GM19468 (cell line): ENCODE measurements at regions not wholly inside any gene's neighbourhood (a gene's known extent, or its start where the extent isn't known, plus 50 kb on each side); places are given as distances from the start of the nearest gene placed in this dataset.

Experiments used
- ATAC-seq: cut with Tn5 transposase; IDR thresholded peaks from one replicate; pipeline ENCODE4 v1.9.1; 2021; ENCODE audit warnings: mild to moderate bottlenecking, moderate library complexity, moderate number of reproducible peaks; ENCODE audit not compliant: unreplicated experiment; ENCODE audit errors: extremely low read depth

DNA sequence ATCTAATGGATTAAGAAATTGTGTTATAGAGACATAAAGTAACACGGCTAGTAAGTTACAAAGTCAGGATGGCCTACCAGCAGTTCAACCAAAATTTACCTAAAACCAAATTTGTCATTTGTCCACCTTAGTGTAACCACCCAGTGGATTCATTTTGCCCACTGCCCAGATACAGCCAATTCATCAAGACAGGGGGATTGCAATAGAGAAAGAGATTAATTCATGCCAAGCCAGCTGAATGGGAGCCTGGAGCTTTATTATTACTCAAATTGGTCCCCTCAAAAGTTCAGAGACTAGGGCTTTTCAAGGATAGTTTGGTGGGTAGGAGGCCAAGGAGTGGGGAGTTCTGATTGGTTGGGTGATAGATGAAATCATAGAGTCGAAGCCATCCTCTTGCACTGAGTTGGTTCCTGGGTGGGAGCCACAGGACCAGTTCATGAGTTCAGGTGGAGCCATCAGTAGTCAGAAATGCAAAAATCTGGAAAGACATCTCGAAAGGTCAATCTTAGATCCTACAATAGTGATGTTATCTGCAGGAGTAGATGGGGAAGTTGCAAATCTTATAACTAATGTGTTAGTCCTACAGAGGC, 304.2 kb upstream of the CADM1 start:
- ATAC-seq: no peak

DNA sequence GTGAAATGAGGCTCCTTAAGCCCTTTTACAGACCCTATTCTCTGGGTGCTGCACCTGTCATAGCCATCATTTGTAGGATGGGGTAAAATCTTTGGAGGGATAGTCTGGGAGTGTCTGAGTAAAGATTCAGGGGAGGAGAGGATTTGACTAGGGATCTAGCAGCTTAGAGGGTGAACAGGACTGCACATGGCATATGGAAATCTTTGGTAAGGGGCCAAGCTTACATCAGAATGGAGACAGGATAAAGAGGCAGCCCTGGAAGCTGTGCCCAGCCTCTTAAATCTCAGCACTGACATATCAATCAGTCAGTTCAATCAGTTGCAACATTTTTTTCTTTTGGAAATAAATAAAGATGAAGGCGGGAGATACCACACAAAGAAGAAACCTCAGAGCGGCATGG, 301.8 kb upstream of the CADM1 start:
- no peak for ATAC-seq

- no peak for ATAC-seq
These were observed 299.0 kb upstream of the CADM1 start for GRCh38 chr11:115803073-115803740.

DNA sequence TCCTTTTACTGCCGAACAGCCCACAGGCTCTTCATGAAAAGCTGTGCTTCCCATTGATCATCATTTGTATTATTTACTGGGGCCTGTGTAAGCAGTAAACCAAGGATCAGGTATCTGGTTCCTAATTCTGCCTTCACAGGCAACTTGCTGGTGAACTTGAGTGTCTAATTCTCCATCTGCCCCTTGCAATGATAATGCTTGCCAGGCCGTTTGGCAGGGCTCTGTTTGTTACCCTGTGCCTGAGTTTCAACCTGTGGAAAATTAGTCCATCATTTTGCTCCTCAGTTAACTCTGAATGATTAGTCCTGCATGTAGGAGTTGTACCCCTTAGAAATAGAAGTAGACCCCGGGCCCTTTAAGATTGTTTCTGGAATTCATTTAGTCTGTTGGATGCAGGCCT, 298.4 kb upstream of the CADM1 start:
- ATAC-seq: no peak

GRCh38 chr11:115792903-115793302, 288.7 kb upstream of the CADM1 start:
- ATAC-seq: no peak

GRCh38 chr11:115787302-115787701, 283.1 kb upstream of the CADM1 start:
- ATAC-seq: no peak

DNA sequence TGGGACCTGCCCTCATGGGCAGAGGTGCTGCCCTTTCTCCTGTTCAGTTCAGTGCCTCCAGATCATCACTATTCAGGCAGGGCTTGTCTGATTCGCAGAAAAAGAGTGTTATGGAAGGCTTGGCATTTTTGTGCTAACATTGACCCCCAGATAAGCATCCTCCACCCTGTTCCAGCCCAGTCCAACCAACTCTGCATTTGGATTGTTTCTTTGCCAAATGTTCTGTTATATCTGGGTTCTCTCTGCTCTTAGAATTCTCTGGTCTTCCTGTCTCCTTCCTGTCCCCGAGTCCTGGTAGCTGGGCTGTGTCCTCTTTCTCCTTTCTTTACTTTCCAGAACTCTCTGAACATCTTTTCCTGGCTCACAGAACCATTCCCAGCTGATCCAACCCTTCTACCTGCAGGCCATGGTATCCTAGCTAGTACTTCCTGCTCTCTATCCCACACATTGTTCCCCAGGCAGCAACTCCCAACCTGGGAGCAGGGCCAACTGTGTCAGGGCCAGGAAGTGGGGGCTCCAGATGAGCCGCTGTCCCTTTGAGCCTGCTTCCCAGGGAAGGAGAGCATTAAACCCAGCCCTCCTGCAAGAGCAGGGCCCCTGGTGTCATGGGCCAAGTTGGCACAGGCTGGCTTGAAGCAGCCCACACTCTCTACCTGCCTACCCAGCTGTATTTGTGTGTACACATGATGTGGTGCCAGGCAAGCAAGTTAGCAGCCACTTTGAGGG, 280.7 kb upstream of the CADM1 start:
- ATAC-seq: no peak

DNA sequence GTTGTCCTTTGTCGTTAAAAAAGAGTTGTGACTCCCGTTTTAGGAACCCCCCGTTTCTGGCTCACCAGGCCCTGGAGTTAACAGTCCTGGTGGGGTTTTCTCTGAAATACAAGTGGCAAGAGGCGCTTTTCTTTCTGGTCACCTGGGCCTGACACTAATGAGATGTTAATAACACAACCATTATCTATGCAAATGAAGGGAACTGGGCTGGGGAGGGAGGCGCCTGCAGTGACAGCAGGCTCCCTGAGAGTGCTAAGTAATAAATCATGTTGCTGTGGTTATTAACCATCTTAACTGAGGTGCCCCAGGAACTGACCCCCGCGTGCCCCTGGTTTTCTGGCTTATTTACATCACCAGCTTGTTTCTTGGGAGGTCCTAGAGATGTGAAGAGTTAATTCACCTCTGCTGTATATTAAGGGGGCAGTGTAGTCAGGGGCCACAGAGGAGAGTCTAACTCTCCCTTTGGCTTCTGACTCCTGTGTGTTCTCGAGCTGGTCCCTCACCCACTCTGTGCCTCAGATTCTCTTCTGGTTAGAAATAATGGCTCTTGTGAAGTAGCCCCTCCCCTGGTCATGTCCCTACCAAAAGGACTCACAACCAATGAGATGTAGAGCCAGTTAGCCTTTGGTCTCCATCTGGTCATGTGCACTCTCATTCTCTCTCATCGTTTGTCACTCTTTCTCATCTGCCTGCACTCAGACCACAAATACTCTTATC, 276.6 kb upstream of the CADM1 start:
- no peak for ATAC-seq

DNA sequence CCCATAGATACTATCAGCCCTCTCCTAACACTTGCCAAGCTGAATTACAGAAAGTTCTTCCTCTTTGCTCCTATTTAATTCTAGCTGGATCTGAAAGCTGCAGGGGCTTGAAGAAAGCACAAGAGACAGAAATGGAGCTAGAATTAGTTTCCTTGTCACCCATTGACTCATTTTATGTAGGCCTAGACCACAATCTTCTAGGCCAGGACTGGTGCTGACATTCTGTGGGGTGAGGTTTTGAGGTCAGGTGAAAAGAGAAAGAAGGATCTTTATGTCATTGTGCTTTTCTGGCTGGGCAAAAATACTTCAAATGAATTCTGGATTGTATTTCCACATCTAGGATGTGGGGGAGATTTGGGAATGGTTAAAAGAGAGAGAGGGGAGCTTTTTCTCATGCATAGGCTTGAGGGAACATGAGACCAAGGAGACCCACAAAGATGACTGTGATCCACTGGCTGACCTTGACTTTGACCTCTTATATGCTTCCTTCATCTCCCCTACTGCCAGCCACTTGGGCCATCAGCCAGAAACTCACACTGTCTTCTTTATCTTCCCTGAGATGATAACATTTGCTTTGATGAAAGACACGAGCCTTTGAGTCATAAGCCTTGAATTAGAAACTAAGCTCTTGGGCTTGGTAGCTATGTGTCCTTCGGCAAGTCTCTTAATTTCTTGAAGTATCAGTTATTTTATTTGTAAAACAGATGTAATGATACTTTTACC, 274.9 kb upstream of the CADM1 start:
- no peak for ATAC-seq

DNA sequence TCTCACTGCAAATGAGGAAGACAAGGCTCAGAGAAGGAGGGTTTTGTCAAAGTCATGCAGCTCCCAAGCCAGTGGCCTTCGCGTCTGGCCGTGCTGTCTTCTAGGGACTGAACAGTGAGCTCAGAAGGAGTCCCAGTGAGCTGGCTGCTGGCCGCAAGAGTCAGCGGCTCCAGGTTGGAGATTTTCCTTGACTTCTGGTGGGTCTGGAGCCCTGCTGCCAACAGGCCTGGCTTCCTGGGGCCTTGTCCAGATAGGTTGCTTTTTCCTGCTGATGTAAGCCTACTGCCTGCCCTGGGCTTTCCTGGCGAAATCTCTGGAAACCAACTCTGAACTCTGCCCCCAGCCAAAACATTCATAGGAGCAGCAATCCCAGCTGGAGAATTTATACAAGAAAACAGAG, 272.7 kb upstream of the CADM1 start:
- ATAC-seq: no peak

GRCh38 chr11:115775846-115776245, 271.6 kb upstream of the CADM1 start:
- ATAC-seq: no peak

GRCh38 chr11:115774756-115775155, 270.5 kb upstream of the CADM1 start:
- ATAC-seq: no peak

DNA sequence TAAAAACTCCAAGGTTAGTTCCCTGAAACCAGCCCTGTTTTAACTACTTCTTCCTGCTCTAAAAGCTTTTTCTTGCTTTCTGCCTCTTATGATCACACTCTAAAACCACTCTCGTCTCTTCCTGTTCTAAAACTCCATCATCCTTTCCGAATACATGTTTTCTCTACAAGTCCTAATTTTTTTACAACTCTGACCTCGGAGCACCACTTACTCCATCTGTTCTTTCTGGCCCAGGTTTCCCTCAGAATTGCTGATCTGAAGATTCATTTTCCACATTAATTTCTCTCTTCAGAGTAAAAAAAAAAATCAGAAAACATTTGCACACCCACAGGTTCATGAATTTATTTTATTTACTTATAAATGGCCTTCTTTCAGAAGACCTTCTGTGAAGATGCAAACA, 265.7 kb upstream of the CADM1 start:
- no peak for ATAC-seq

DNA sequence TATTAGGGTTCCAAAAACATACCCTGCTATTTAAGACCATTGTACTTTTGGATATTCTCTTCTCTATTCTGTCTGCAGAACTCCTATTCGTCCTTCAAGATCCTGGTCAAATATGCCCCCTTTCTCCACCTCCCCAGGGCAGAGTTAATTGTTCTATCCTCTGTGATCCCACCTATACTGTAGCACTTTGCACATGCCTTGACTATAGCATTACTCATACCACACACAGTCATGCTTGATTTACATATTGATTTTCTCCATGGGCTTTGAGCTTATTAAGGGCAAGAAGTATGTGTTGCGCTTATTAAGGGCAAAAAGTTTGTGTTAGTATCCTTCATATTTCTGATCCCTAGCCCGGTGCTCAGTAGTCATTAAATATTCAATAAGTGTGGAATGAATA, 263.7 kb upstream of the CADM1 start:
- ATAC-seq: no peak

DNA sequence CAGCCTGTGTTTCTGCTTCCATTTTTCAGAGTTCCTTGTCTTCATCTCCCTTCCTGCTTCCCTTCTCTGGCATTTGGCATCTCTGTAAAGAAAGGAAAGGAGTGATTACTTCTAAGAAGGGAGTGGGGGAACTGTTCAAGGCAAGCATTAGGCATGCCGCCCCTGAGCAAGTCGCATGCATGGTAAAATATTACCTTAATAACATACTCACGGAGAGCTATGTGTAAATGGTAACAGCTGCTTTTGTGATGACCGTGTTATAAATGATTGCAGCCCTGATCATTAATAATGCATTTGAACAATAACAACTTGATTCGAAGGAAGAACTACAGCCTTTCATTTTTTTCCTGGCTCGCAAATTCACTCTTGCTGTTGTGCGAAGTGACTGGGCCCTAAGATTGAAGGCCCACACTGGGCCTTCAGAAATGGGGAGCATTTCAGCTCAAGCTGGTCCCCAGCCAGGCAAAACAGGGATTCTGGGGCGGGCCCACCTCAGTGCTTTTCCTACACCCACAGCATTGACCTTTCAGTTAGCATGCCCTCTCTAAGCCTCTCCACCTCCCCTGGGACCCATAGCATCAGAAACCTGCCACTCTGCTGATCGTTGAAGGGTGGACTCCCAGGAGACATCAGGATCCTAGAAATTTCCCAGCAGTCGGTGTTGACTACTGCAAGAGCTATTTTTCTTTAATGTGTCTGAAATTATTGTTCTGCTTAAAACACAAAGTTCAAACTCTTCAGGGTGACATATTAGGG, 263.0 kb upstream of the CADM1 start:
- no peak for ATAC-seq

DNA sequence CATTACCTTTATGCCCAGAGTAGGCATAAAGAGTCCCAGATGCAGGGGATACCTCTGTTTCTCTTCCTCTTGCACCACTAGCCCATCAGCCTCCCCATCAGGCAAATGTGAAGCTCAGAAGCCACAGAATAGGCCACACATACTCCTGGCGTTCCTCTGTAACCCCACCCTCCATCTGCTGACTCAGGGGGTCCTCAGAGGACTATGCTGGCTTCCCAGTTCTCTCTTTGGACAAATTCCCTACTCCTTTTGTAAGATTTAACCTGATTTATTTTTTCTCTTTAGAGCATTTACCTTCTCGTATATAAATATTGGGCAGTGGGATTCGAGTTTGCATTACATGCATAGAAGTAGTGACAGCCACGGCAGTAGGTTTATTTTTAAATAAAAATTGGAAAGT, 262.3 kb upstream of the CADM1 start:
- no peak for ATAC-seq

GRCh38 chr11:115765803-115766239, 261.6 kb upstream of the CADM1 start:
- no peak for ATAC-seq

- no peak for ATAC-seq
These were observed 260.0 kb upstream of the CADM1 start for GRCh38 chr11:115764176-115764575.

- no peak for ATAC-seq
These were observed 257.6 kb upstream of the CADM1 start for GRCh38 chr11:115761817-115762216.

GRCh38 chr11:115761348-115761747, 257.1 kb upstream of the CADM1 start:
- no peak for ATAC-seq
